ENCODE measurements at regions not wholly inside any gene's neighbourhood (a gene's known extent, or its start where the extent isn't known, plus 50 kb on each side); places are given as distances from the start of the nearest gene placed in this dataset.

- in situ Hi-C loops (cut with HindIII; ENCODE audit: low sequenced_read_pairs), result no loop called here
- no peak for TF ChIP-seq CTCF (IDR thresholded peaks at IDR 0.05; ENCODE audit: low read depth, low read length)
- no peak overlapping the region for H3K4me3 ChIP-seq (ENCODE audit: low read depth, low read length)
- peak; percentile 79 for DNase-seq (ENCODE audit: low read depth, low spot score)
Observed at GRCh38 chr21:35217504-35218060, 168.5 kb upstream of the RUNX1 start.

GRCh38 chr21:35216996-35217395, 167.9 kb upstream of the RUNX1 start:
- in situ Hi-C loops (cut with HindIII; ENCODE audit: low sequenced_read_pairs), result no loop called here
- no peak for TF ChIP-seq CTCF (IDR thresholded peaks at IDR 0.05; ENCODE audit: low read depth, low read length)
- H3K4me3 ChIP-seq (ENCODE audit: low read depth, low read length), result no peak overlapping the region
- DNase-seq (ENCODE audit: low read depth, low spot score), result no peak

- no peak for DNase-seq (ENCODE audit: low read depth, low spot score)
- H3K4me3 ChIP-seq (ENCODE audit: low read depth, low read length), result no peak overlapping the region
- in situ Hi-C loops (cut with HindIII; ENCODE audit: low sequenced_read_pairs), result no loop called here
- no peak for TF ChIP-seq CTCF (IDR thresholded peaks at IDR 0.05; ENCODE audit: low read depth, low read length)
Observed at GRCh38 chr21:35215870-35216269, 166.8 kb upstream of the RUNX1 start.

- in situ Hi-C loops (cut with HindIII; ENCODE audit: low sequenced_read_pairs), result no loop called here
- no peak for TF ChIP-seq CTCF (IDR thresholded peaks at IDR 0.05; ENCODE audit: low read depth, low read length)
- H3K4me3 ChIP-seq (ENCODE audit: low read depth, low read length), result no peak overlapping the region
- peak; percentile 49 for DNase-seq (ENCODE audit: low read depth, low spot score)
Observed at GRCh38 chr21:35212393-35213127, 163.5 kb upstream of the RUNX1 start.

- in situ Hi-C loops (cut with HindIII; ENCODE audit: low sequenced_read_pairs), result no loop called here
- H3K4me3 ChIP-seq (ENCODE audit: low read depth, low read length), result no peak overlapping the region
- no peak for DNase-seq (ENCODE audit: low read depth, low spot score)
- no peak for TF ChIP-seq CTCF (IDR thresholded peaks at IDR 0.05; ENCODE audit: low read depth, low read length)
Observed at GRCh38 chr21:35211782-35212181, 162.7 kb upstream of the RUNX1 start.

- H3K4me3 ChIP-seq (ENCODE audit: low read depth, low read length), result no peak overlapping the region
- in situ Hi-C loops (cut with HindIII; ENCODE audit: low sequenced_read_pairs), result no loop called here
- no peak for DNase-seq (ENCODE audit: low read depth, low spot score)
- no peak for TF ChIP-seq CTCF (IDR thresholded peaks at IDR 0.05; ENCODE audit: low read depth, low read length)
Observed at GRCh38 chr21:35210093-35210492, 161.0 kb upstream of the RUNX1 start.
